Neural cell (in vitro differentiated cells): ENCODE measurements at regions not wholly inside any gene's neighbourhood (a gene's known extent, or its start where the extent isn't known, plus 50 kb on each side); places are given as distances from the start of the nearest gene placed in this dataset.

Experiments
- CTCF ChIP-seq: fragments of 450-650 bp; IDR thresholded peaks from 2 replicates; pipeline ENCODE4 v1.5.1; 2014; ENCODE audit warnings: antibody characterized with exemption, mild to moderate bottlenecking, moderate library complexity; ENCODE audit not compliant: poor library complexity, severe bottlenecking
- EP300 ChIP-seq: fragments of 450-650 bp; conservative IDR thresholded peaks from 2 replicates; pipeline ENCODE4 v1.6.1; 2014; ENCODE audit warnings: antibody characterized with exemption, mild to moderate bottlenecking, moderate library complexity; ENCODE audit not compliant: poor library complexity, severe bottlenecking
- EZH2 ChIP-seq: fragments of 200-600, 300-800 bp; shearing (Covaris generic), sonication (generic); IDR thresholded peaks from 2 replicates; pipeline ENCODE4 v1.6.1; 2014; ENCODE audit warnings: antibody characterized with exemption, low read length, borderline replicate concordance, mild to moderate bottlenecking; ENCODE audit not compliant: insufficient read depth, poor library complexity, severe bottlenecking
- MXI1 ChIP-seq: fragments of 450-650 bp; conservative IDR thresholded peaks from 2 replicates; pipeline ENCODE4 v1.6.1; 2014; ENCODE audit warnings: antibody characterized with exemption, mild to moderate bottlenecking; ENCODE audit not compliant: poor library complexity, severe bottlenecking
- POLR2AphosphoS5 ChIP-seq: IDR thresholded peaks from 2 replicates; pipeline ENCODE4 v1.6.1; 2012
- RAD21 ChIP-seq: fragments of 450-650 bp; conservative IDR thresholded peaks from 2 replicates; pipeline ENCODE4 v1.6.1; 2014; ENCODE audit warnings: antibody characterized with exemption, mild to moderate bottlenecking, moderate library complexity
- SMC3 ChIP-seq: fragments of 450-650 bp; conservative IDR thresholded peaks from 2 replicates; pipeline ENCODE4 v1.6.1; 2014; ENCODE audit warnings: antibody characterized with exemption, mild to moderate bottlenecking, moderate library complexity; ENCODE audit not compliant: poor library complexity
- TAF1 ChIP-seq: IDR thresholded peaks from 2 replicates; pipeline ENCODE4 v1.6.1; 2012; ENCODE audit warnings: low read depth

DNA sequence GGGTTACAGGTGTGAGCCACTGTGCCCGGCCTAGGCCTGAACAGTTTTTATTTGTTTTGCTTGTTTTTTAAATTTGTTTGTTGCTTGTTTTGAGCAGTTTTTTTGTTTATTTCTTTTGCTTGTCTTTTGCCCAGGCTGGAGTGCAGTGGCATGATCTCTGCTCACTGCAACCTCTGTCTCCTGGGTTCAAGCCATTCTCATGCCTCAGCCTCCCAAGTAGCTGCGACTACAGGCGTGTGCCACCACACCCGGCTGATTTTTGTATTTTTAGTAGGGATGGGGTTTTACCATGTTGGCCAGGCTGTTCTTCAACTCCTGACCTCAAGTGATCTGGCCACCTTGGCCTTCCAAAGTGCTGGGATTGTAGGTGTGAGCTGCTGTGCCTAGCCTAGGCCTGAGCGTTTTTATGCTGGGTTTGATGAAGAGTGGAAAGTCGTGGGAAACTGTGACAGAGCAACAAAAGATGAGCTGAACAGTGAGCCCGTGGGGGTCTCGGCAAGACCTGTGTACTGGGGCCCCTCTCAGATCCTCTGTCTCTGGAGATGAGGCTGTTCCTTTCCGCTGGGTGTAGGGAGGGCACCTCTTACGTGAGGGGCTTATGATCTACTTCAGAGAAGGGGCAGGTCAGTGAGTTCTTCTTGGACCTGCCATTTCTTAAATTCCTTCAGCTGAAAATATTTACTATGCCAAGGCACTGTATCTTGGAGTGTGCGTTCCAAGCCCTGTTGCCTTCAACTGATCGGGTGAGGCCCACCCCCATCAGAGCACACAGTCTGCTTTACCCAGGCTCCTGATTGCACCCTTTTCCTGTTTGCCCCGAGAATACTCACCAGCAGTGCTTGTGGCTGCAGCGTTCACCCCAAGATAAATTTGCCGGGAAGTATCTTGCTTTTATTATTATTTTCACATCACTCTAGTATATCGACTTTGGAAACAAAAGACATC lies 322.1 kb downstream of the SEC14L1 start:
- TF ChIP-seq EZH2 = no peak
- TF ChIP-seq CTCF = no peak
- TF ChIP-seq POLR2AphosphoS5 = no peak
- TF ChIP-seq MXI1 = no peak
- TF ChIP-seq EP300 = no peak
- no peak for TF ChIP-seq SMC3
- no peak for TF ChIP-seq TAF1
- TF ChIP-seq RAD21 = no peak
